ENCODE measurements at regions not wholly inside any gene's neighbourhood (a gene's known extent, or its start where the extent isn't known, plus 50 kb on each side); places are given as distances from the start of the nearest gene placed in this dataset.

- Histone ChIP-seq H3K4me2 (ENCODE audit: low read length) (no peak overlapping the region), H3K9me3 (ENCODE audit: control insufficient read depth in 1 of 2, insufficient read depth in 1 of 2, low read depth in 1 of 2, low read length in 2 of 2) (no peaks in the 10 kb centered on the region), H3K9me2 (ENCODE audit: insufficient read depth) (no peaks in the 10 kb centered on the region), H3K4me1 (ENCODE audit: control insufficient read depth in 1 of 2, insufficient read depth in 2 of 2, low read length in 2 of 2) (no peaks in the 10 kb centered on the region), H3K4me3 (replicated peaks in 1 of 2; ENCODE audit: low read depth in 1 of 2, low read length in 2 of 2) (no peak overlapping the region), H3K27me3 (ENCODE audit: insufficient read depth, low read length) (no peaks in the 10 kb centered on the region), H4K20me1 (ENCODE audit: insufficient read depth) (no peaks in the 10 kb centered on the region), H3K9ac (ENCODE audit: low read length) (no peak overlapping the region), H2AFZ (ENCODE audit: low read depth, low read length, poor library complexity, severe bottlenecking) (no peak overlapping the region), H3K27ac (ENCODE audit: low read depth, low read length) (no peak overlapping the region), H3K36me3 (ENCODE audit: control insufficient read depth in 1 of 2, insufficient read depth in 2 of 2, low read length in 2 of 2) (no peaks in the 10 kb centered on the region), H3K79me2 (ENCODE audit: insufficient read depth, low read length) (no peaks in the 10 kb centered on the region)
- intact Hi-C loops (cut with micrococcal nuclease): no loop called here
- ChIA-PET RAD21 (ENCODE audit: low non-redundant PET in 1 of 2, low total read pairs in 2 of 2, uncharacterized antibody in 2 of 2, unreplicated experiment in 2 of 2) (no interaction called here), POLR2A (no interaction called here), CTCF (no interaction called here)
- TF ChIP-seq EZH2 (IDR thresholded peaks at IDR 0.05) (no peak), MAX (IDR thresholded peaks at IDR 0.05) (no peak), SIN3A (IDR thresholded peaks at IDR 0.05; ENCODE audit: low read depth) (no peak)
- DNase-seq (ENCODE audit: low read depth, low spot score) (no peak), ATAC-seq (no peak)
- BruUV-seq (replicated peaks): no TSS peak
Observed at GRCh38 chr10:44647877-44648542, 263.1 kb upstream of the CXCL12 start.

- Histone ChIP-seq H2AFZ (ENCODE audit: low read depth, low read length, poor library complexity, severe bottlenecking) (no peak overlapping the region), H3K4me2 (ENCODE audit: low read length) (no peak overlapping the region), H3K79me2 (ENCODE audit: insufficient read depth, low read length) (no peaks in the 10 kb centered on the region), H3K4me1 (ENCODE audit: control insufficient read depth in 1 of 2, insufficient read depth in 2 of 2, low read length in 2 of 2) (no peaks in the 10 kb centered on the region), H3K9ac (ENCODE audit: low read length) (no peak overlapping the region), H3K9me2 (ENCODE audit: insufficient read depth) (no peaks in the 10 kb centered on the region), H3K27me3 (ENCODE audit: insufficient read depth, low read length) (no peaks in the 10 kb centered on the region), H3K4me3 (replicated peaks in 1 of 2; ENCODE audit: low read depth in 1 of 2, low read length in 2 of 2) (no peak overlapping the region), H4K20me1 (ENCODE audit: insufficient read depth) (no peaks in the 10 kb centered on the region), H3K36me3 (ENCODE audit: control insufficient read depth in 1 of 2, insufficient read depth in 2 of 2, low read length in 2 of 2) (no peaks in the 10 kb centered on the region), H3K9me3 (ENCODE audit: control insufficient read depth in 1 of 2, insufficient read depth in 1 of 2, low read depth in 1 of 2, low read length in 2 of 2) (no peaks in the 10 kb centered on the region), H3K27ac (ENCODE audit: low read depth, low read length) (no peak overlapping the region)
- intact Hi-C loops (cut with micrococcal nuclease): no loop called here
- ChIA-PET POLR2A (no interaction called here), CTCF (no interaction called here), RAD21 (ENCODE audit: low non-redundant PET in 1 of 2, low total read pairs in 2 of 2, uncharacterized antibody in 2 of 2, unreplicated experiment in 2 of 2) (no interaction called here)
- no TSS peak for BruUV-seq (replicated peaks)
- DNase-seq (ENCODE audit: low read depth, low spot score) (no peak), ATAC-seq (no peak)
- TF ChIP-seq ZNF274 (IDR thresholded peaks at IDR 0.05; ENCODE audit: low read depth, low read length) (no peak), ATF3 (IDR thresholded peaks at IDR 0.05) (no peak), ELF1 (IDR thresholded peaks at IDR 0.05; ENCODE audit: borderline replicate concordance, low read depth) (no peak), JUND (IDR thresholded peaks at IDR 0.05) (no peak), POLR2A (IDR thresholded peaks at IDR 0.05; ENCODE audit: borderline replicate concordance, extremely low read depth, insufficient read depth, insufficient read length) (no peak), POLR2AphosphoS5 (IDR thresholded peaks at IDR 0.05; ENCODE audit: low read depth, low read length) (no peak), CEBPB (IDR thresholded peaks at IDR 0.05; ENCODE audit: low read depth) (no peak), ZFX (IDR thresholded peaks at IDR 0.05) (no peak), REST (IDR thresholded peaks at IDR 0.05; ENCODE audit: low read depth) (no peak), YY1 (IDR thresholded peaks at IDR 0.05; ENCODE audit: extremely low read depth, insufficient replicate concordance, low read depth, low read length) (no peak), TCF7L2 (IDR thresholded peaks at IDR 0.05; ENCODE audit: borderline replicate concordance, extremely low read depth, insufficient read depth, insufficient read length) (no peak), SRF (IDR thresholded peaks at IDR 0.05; ENCODE audit: low read depth) (no peak), EGR1 (IDR thresholded peaks at IDR 0.05; ENCODE audit: low read depth) (no peak), MAX (IDR thresholded peaks at IDR 0.05) (no peak)
Observed at GRCh38 chr10:44650691-44651661, 260.2 kb upstream of the TMEM72 start.

Measured in HCT116 (cell line).